ENCODE measurements at regions not wholly inside any gene's neighbourhood (a gene's known extent, or its start where the extent isn't known, plus 50 kb on each side); places are given as distances from the start of the nearest gene placed in this dataset.

DNA sequence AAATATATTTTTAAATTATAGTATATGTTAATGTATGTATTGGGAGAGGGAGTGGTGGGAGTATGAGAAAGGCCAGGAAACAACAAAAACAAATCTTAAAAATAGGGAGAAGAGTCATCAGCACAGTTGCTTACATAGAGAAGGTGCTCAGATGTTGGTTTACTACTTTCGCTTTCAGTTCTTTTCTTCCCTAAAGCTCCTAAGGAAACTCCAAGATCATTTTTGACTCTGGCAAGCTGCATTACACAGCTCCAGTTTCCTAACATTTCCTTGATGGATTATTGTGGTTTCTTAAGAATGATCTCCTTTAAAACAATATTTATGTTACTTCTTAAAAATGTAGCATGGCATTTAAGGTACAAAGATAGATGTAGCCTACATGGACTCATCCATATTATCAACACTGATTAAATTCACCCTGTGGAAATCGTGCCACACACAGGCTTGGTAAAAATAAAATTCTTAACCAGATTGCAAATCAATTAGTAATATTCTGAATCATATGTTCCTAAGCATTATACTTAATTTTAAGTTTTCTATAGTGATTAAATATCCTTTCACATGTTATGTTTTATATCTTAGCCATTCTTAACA is 118.0 kb upstream of the MAN1A1 start:
- H3K27ac ChIP-seq (ENCODE audit: low read length) = no peak overlapping the region
- no peaks in the 10 kb centered on the region for H3K4me1 ChIP-seq (ENCODE audit: control insufficient read depth, insufficient read depth, low read length)
- no peaks in the 10 kb centered on the region for H3K9me3 ChIP-seq (ENCODE audit: control insufficient read depth, low read depth, low read length)
- peak in 1 of 2 donors; percentile 28 for DNase-seq
- WGBS (ENCODE audit: insufficient coverage, low lambda C conversion rate) = 100% methylated on average over 2 of the region's 2 CpGs
- H3K36me3 ChIP-seq (ENCODE audit: control insufficient read depth, insufficient read depth, low read length) = no peaks in the 10 kb centered on the region
- H3K27me3 ChIP-seq (ENCODE audit: control insufficient read depth, insufficient read depth, low read length) = no peaks in the 10 kb centered on the region
- H3K4me3 ChIP-seq (ENCODE audit: low read length) = no peak overlapping the region

- Histone ChIP-seq H3K27ac (ENCODE audit: low read length) (no peak overlapping the region), H3K4me3 (ENCODE audit: low read length) (no peak overlapping the region), H3K4me1 (ENCODE audit: control insufficient read depth, insufficient read depth, low read length) (no peaks in the 10 kb centered on the region), H3K36me3 (ENCODE audit: control insufficient read depth, insufficient read depth, low read length) (no peaks in the 10 kb centered on the region), H3K27me3 (ENCODE audit: control insufficient read depth, insufficient read depth, low read length) (no peaks in the 10 kb centered on the region), H3K9me3 (ENCODE audit: control insufficient read depth, low read depth, low read length) (no peaks in the 10 kb centered on the region)
- no CpG with 5 or more reads among the region's 2 CpGs for WGBS (ENCODE audit: insufficient coverage, low lambda C conversion rate)
- DNase-seq = no peak
Measured at GRCh38 chr6:119466226-119466625, 116.7 kb upstream of the MAN1A1 start.

DNA sequence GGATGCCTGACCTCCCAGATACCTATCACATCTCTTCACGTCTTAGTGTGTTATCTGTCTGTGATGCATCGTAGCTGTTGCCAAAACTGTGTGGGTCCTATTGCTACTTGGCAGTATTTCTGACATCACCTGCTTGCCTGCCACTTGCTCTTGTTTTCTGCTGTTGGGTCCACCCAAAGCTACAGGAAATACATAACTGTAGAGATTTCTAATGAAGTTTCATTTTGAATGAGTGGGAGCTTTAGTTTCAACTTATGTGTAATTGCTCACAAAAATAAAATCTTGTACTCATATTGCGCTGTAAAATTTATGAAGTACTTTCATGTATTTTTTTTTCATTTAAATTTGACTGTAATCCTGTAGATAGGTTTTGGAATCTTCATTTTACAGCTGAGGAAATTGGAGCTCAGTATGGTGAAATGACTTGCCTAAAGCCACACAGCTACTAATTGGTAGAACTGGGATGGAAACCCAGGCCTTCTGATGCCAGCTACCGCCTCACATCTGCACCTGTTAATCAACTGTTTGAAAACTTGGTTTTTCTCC is 113.6 kb upstream of the MAN1A1 start:
- Histone ChIP-seq H3K27me3 (ENCODE audit: control insufficient read depth, insufficient read depth, low read length) (no peaks in the 10 kb centered on the region), H3K9me3 (ENCODE audit: control insufficient read depth, low read depth, low read length) (no peaks in the 10 kb centered on the region), H3K36me3 (ENCODE audit: control insufficient read depth, insufficient read depth, low read length) (no peaks in the 10 kb centered on the region), H3K4me1 (ENCODE audit: control insufficient read depth, insufficient read depth, low read length) (peaks cover 3% of the 10 kb centered on the region), H3K27ac (ENCODE audit: low read length) (no peak overlapping the region), H3K4me3 (ENCODE audit: low read length) (no peak overlapping the region)
- DNase-seq = no peak
- 83% methylated on average over 1 of the region's 4 CpGs for WGBS (ENCODE audit: insufficient coverage, low lambda C conversion rate)

- peaks cover 3% of the 10 kb centered on the region for H3K4me1 ChIP-seq (ENCODE audit: control insufficient read depth, insufficient read depth, low read length)
- DNase-seq = no peak
- no CpG with 5 or more reads among the region's 1 CpG for WGBS (ENCODE audit: insufficient coverage, low lambda C conversion rate)
- no peaks in the 10 kb centered on the region for H3K36me3 ChIP-seq (ENCODE audit: control insufficient read depth, insufficient read depth, low read length)
- no peaks in the 10 kb centered on the region for H3K9me3 ChIP-seq (ENCODE audit: control insufficient read depth, low read depth, low read length)
- no peaks in the 10 kb centered on the region for H3K27me3 ChIP-seq (ENCODE audit: control insufficient read depth, insufficient read depth, low read length)
- no peak overlapping the region for H3K4me3 ChIP-seq (ENCODE audit: low read length)
- no peak overlapping the region for H3K27ac ChIP-seq (ENCODE audit: low read length)
Measured at GRCh38 chr6:119461187-119461586, 111.6 kb upstream of the MAN1A1 start.

DNA sequence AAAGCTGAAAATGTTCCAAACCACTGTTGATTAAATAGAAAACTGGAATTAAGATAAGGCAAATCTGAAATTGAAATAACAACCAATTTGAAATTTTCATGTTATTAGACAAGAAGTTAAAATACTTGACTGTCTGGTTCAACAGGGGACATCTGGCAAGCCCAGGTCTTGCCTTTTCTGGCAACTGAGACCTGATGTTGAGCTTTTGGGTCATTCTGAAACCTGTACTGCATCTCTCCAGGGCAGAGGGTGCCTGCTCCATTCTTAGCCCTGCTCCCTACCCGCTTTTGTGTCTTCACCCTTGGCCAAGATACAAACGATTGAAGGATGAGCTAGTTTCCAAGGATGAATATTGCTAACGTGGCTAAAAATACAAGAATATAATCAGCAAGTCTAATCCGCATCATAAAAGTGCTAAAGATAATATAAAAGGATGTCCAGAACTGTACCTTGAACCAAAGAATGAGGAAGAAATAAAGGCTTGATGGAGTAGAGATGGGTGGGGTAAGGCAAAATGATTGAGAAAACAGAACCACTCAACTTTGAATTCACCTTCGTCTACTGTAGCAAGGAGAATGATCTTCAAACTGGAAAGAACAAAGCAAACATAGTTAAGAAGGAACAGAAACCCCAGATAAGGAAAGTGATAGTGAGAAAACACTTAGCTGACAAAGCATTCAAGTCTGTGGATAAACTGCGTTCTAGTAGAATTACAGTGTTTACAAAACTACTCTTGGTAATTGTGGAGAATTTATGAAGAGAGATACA is 109.8 kb upstream of the MAN1A1 start:
- H3K27ac ChIP-seq (ENCODE audit: low read length) = no peak overlapping the region
- DNase-seq = peak in 1 of 2 donors; percentile 46

GRCh38 chr6:119454714-119455113 is 105.2 kb upstream of the MAN1A1 start:
- no CpG with 5 or more reads among the region's 2 CpGs for WGBS (ENCODE audit: insufficient coverage, low lambda C conversion rate)
- no peak overlapping the region for H3K27ac ChIP-seq (ENCODE audit: low read length)

More for the DNA sequence above, 109.8 kb upstream of the MAN1A1 start:
- Histone ChIP-seq H3K4me1 (ENCODE audit: control insufficient read depth, insufficient read depth, low read length) (peaks cover 3% of the 10 kb centered on the region), H3K27me3 (ENCODE audit: control insufficient read depth, insufficient read depth, low read length) (no peaks in the 10 kb centered on the region), H3K4me3 (ENCODE audit: low read length) (no peak overlapping the region), H3K9me3 (ENCODE audit: control insufficient read depth, low read depth, low read length) (no peaks in the 10 kb centered on the region), H3K36me3 (ENCODE audit: control insufficient read depth, insufficient read depth, low read length) (no peaks in the 10 kb centered on the region)
- 28% methylated on average over 3 of the region's 6 CpGs for WGBS (ENCODE audit: insufficient coverage, low lambda C conversion rate)

DNA sequence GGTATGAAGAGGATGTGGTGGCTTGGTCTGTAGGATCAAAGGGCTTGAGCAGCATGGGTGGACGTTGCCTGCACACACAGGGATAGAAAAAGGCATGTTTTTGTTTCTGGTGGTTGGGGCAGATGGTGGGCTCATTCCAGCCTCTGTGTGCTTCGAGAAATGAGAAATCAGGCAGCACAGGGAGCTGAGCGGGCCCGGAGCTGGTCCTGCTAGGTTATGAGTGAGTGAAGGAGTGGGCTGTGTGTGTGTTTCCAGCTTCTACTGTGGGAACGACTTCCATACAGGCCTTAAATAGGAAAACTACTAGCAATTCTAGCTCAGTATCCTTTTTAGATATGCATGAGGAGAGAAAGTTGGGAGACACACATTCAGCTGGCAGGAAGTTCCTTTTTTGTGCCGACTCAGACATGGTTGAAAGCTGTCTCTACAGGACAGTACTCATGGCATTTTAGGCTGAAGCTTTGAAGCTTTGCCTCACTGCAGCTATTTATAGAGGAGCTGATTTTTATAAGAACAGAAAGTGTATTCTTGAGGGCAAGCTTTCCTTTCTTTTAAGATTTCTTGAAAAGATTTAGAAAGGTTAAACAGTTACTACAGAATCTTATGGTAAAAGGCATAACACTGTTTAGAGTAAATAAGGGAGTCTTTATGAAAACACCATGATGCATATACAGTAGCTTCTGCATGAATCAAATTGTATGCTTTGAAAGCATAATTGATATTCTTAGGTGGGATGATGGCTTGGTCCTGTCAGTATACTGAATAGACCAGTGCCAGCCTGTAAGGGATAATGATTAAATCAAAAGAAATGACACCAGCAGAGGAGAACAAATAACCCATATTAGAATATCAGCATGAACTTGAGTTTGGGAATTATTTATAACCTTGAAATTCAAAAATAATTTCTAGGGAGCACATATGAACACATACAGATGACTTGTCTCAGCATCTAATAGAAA is 104.0 kb upstream of the MAN1A1 start:
- H3K4me1 ChIP-seq (ENCODE audit: control insufficient read depth, insufficient read depth, low read length) = peaks cover 12% of the 10 kb centered on the region
- no peak for DNase-seq
- no peak overlapping the region for H3K4me3 ChIP-seq (ENCODE audit: low read length)
- no peaks in the 10 kb centered on the region for H3K9me3 ChIP-seq (ENCODE audit: control insufficient read depth, low read depth, low read length)
- no peak overlapping the region for H3K27ac ChIP-seq (ENCODE audit: low read length)
- no CpG with 5 or more reads among the region's 6 CpGs for WGBS (ENCODE audit: insufficient coverage, low lambda C conversion rate)
- no peaks in the 10 kb centered on the region for H3K36me3 ChIP-seq (ENCODE audit: control insufficient read depth, insufficient read depth, low read length)
- no peaks in the 10 kb centered on the region for H3K27me3 ChIP-seq (ENCODE audit: control insufficient read depth, insufficient read depth, low read length)

More at GRCh38 chr6:119454714-119455113, 105.2 kb upstream of the MAN1A1 start:
- Histone ChIP-seq H3K4me3 (ENCODE audit: low read length) (no peak overlapping the region), H3K27me3 (ENCODE audit: control insufficient read depth, insufficient read depth, low read length) (no peaks in the 10 kb centered on the region), H3K4me1 (ENCODE audit: control insufficient read depth, insufficient read depth, low read length) (peaks cover 5% of the 10 kb centered on the region), H3K36me3 (ENCODE audit: control insufficient read depth, insufficient read depth, low read length) (no peaks in the 10 kb centered on the region), H3K9me3 (ENCODE audit: control insufficient read depth, low read depth, low read length) (no peaks in the 10 kb centered on the region)
- no peak for DNase-seq

- H3K4me1 ChIP-seq (ENCODE audit: control insufficient read depth, insufficient read depth, low read length) = peaks cover 12% of the 10 kb centered on the region
- no CpG with 5 or more reads among the region's 6 CpGs for whole genome bisulfite sequencing (ENCODE audit: insufficient coverage, low lambda C conversion rate)
- no peaks in the 10 kb centered on the region for H3K36me3 ChIP-seq (ENCODE audit: control insufficient read depth, insufficient read depth, low read length)
- H3K9me3 ChIP-seq (ENCODE audit: control insufficient read depth, low read depth, low read length) = no peaks in the 10 kb centered on the region
- no peaks in the 10 kb centered on the region for H3K27me3 ChIP-seq (ENCODE audit: control insufficient read depth, insufficient read depth, low read length)
- peak in 1 of 2 donors; percentile 49 for DNase-seq
- H3K4me3 ChIP-seq (ENCODE audit: low read length) = no peak overlapping the region
- no peak overlapping the region for H3K27ac ChIP-seq (ENCODE audit: low read length)
Measured at GRCh38 chr6:119449331-119450156, 100.0 kb upstream of the MAN1A1 start.

DNA sequence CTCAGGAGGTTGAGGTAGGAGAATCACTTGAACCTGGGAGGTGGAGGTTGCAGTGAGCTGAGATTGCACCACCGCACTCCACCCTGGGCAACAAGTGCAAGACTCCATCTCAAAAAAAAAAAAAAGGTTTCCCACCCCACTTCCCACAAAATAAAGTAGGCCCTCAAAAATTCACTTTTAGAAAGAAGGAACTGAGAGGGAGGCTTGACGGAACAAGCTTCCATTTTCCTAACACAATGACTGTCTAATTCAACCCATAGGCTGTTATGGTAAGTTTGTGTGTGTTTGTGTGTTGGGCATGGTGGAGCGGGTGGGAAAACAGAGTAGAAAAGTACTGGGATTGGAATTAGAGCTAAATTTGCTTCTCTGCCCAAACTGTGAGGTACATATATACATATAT is 98.4 kb upstream of the MAN1A1 start:
- H3K4me3 ChIP-seq (ENCODE audit: low read length) = no peak overlapping the region
- H3K27me3 ChIP-seq (ENCODE audit: control insufficient read depth, insufficient read depth, low read length) = no peaks in the 10 kb centered on the region
- H3K4me1 ChIP-seq (ENCODE audit: control insufficient read depth, insufficient read depth, low read length) = peaks cover 12% of the 10 kb centered on the region
- no CpG with 5 or more reads among the region's 3 CpGs for WGBS (ENCODE audit: insufficient coverage, low lambda C conversion rate)
- H3K36me3 ChIP-seq (ENCODE audit: control insufficient read depth, insufficient read depth, low read length) = no peaks in the 10 kb centered on the region
- H3K9me3 ChIP-seq (ENCODE audit: control insufficient read depth, low read depth, low read length) = no peaks in the 10 kb centered on the region
- DNase-seq = no peak
- no peak overlapping the region for H3K27ac ChIP-seq (ENCODE audit: low read length)
